Hepatocyte (in vitro differentiated cells): ENCODE measurements at regions not wholly inside any gene's neighbourhood (a gene's known extent, or its start where the extent isn't known, plus 50 kb on each side); places are given as distances from the start of the nearest gene placed in this dataset.

ENCODE experiments used
- DNase-seq: peaks from one replicate; pipeline ENCODE4 v3.0.0-alpha.2; 2016; ENCODE audit warnings: low spot score
- H2AFZ ChIP-seq: fragments of 200-600 bp; sonication (generic); 2 replicates; pipeline ENCODE4 v1.6.0; 2016; ENCODE audit warnings: antibody characterized with exemption, mild to moderate bottlenecking
- H3K27ac ChIP-seq: fragments of 200-600 bp; sonication (generic); 2 replicates; pipeline ENCODE4 v1.5.1; 2016; ENCODE audit warnings: mild to moderate bottlenecking
- H3K27me3 ChIP-seq: fragments of 200-600 bp; sonication (generic); 2 replicates; pipeline ENCODE4 v1.6.1; 2016
- H3K36me3 ChIP-seq: fragments of 200-600 bp; sonication (generic); replicated peaks from 2 replicates; pipeline ENCODE4 v1.5.1; 2016; ENCODE audit warnings: low read depth; ENCODE audit not compliant: insufficient read depth
- H3K4me1 ChIP-seq: fragments of 200-600 bp; sonication (generic); 2 replicates; pipeline ENCODE4 v1.5.1; 2016; ENCODE audit warnings: mild to moderate bottlenecking, moderate library complexity; ENCODE audit not compliant: insufficient read depth
- H3K4me2 ChIP-seq: fragments of 200-600 bp; sonication (generic); 2 replicates; pipeline ENCODE4 v1.6.0; 2016
- H3K4me3 ChIP-seq: fragments of 200-600 bp; sonication (generic); 2 replicates; pipeline ENCODE4 v1.5.1; 2016; ENCODE audit warnings: mild to moderate bottlenecking
- H3K79me2 ChIP-seq: fragments of 200-600 bp; sonication (generic); 2 replicates; pipeline ENCODE4 v1.6.0; 2017; ENCODE audit warnings: mild to moderate bottlenecking
- H3K9me2 ChIP-seq: fragments of 200-600 bp; sonication (generic); replicated peaks from 2 replicates; pipeline ENCODE4 v1.6.0; 2017; ENCODE audit warnings: mild to moderate bottlenecking; ENCODE audit not compliant: insufficient read depth
- H3K9me3 ChIP-seq: fragments of 200-600 bp; sonication (generic); 2 replicates; pipeline ENCODE4 v1.5.1; 2016; ENCODE audit warnings: low read depth, mild to moderate bottlenecking
- H4K20me1 ChIP-seq: fragments of 200-600 bp; sonication (generic); 2 replicates; pipeline ENCODE4 v1.6.0; 2016; ENCODE audit warnings: mild to moderate bottlenecking; ENCODE audit not compliant: insufficient read depth, poor library complexity, severe bottlenecking
- CTCF ChIP-seq: fragments of 200-600 bp; sonication (generic); IDR thresholded peaks from 2 replicates; pipeline ENCODE4 v1.5.1; 2016; ENCODE audit warnings: antibody characterized with exemption, mild to moderate bottlenecking; ENCODE audit not compliant: poor library complexity
- EZH2 ChIP-seq: fragments of 200-600 bp; sonication (generic); IDR thresholded peaks from 2 replicates; pipeline ENCODE4 v1.6.1; 2016; ENCODE audit warnings: antibody characterized with exemption, mild to moderate bottlenecking, borderline replicate concordance
- EZH2phosphoT487 ChIP-seq: fragments of 200-600 bp; sonication (generic); IDR thresholded peaks from one replicate; pipeline ENCODE4 v1.6.1; 2018; ENCODE audit warnings: antibody characterized with exemption, mild to moderate bottlenecking, low read depth, moderate library complexity; ENCODE audit not compliant: unreplicated experiment, severe bottlenecking
- WGBS: methylation state at CpG from one replicate; pipeline ENCODE4 v1.1.6; 2016; ENCODE audit warnings: low lambda C conversion rate; ENCODE audit errors: missing lambda C conversion rate; 5-methylcytosine and 5-hydroxymethylcytosine counted together

GRCh38 chr6:143594647-143595046 lies 83.1 kb upstream of the PHACTR2 start:
- Histone ChIP-seq H3K4me3 (no peak overlapping the region), H3K9me2 (no peaks in the 10 kb centered on the region), H3K79me2 (no peaks in the 10 kb centered on the region), H3K4me2 (no peak overlapping the region), H3K4me1 (peaks cover 9% of the 10 kb centered on the region), H3K27me3 (no peaks in the 10 kb centered on the region), H4K20me1 (no peaks in the 10 kb centered on the region), H3K9me3 (no peaks in the 10 kb centered on the region), H2AFZ (no peak overlapping the region), H3K36me3 (no peaks in the 10 kb centered on the region), H3K27ac (peak overlapping the region; percentile 11)
- peak; percentile 19 for DNase-seq
- TF ChIP-seq EZH2phosphoT487, result no peak
- no peak for TF ChIP-seq CTCF
- no peak for TF ChIP-seq EZH2
- WGBS, result 78% methylated on average over 4 of the region's 4 CpGs

- TF ChIP-seq CTCF, result no peak
- no peak for TF ChIP-seq EZH2phosphoT487
- TF ChIP-seq EZH2, result no peak
- peaks cover 9% of the 10 kb centered on the region for H3K4me1 ChIP-seq
- H3K4me2 ChIP-seq, result no peak overlapping the region
- WGBS, result 80% methylated on average over 6 of the region's 6 CpGs
- H3K79me2 ChIP-seq, result no peaks in the 10 kb centered on the region
- H3K9me3 ChIP-seq, result no peaks in the 10 kb centered on the region
- H3K27ac ChIP-seq, result no peak overlapping the region
- no peaks in the 10 kb centered on the region for H3K27me3 ChIP-seq
- H3K36me3 ChIP-seq, result no peaks in the 10 kb centered on the region
- H3K9me2 ChIP-seq, result no peaks in the 10 kb centered on the region
- DNase-seq, result peak; percentile 19
- H2AFZ ChIP-seq, result no peak overlapping the region
- no peak overlapping the region for H3K4me3 ChIP-seq
- H4K20me1 ChIP-seq, result no peaks in the 10 kb centered on the region
These were observed 80.8 kb upstream of the FUCA2 start for GRCh38 chr6:143592335-143592734.

GRCh38 chr6:143591441-143591840 lies 79.9 kb upstream of the FUCA2 start:
- Histone ChIP-seq H2AFZ (no peak overlapping the region), H3K36me3 (no peaks in the 10 kb centered on the region), H4K20me1 (no peaks in the 10 kb centered on the region), H3K4me3 (no peak overlapping the region), H3K79me2 (no peaks in the 10 kb centered on the region), H3K9me2 (no peaks in the 10 kb centered on the region), H3K4me1 (peaks cover 9% of the 10 kb centered on the region), H3K4me2 (no peak overlapping the region), H3K27ac (no peak overlapping the region), H3K27me3 (no peaks in the 10 kb centered on the region), H3K9me3 (no peaks in the 10 kb centered on the region)
- WGBS, result 97% methylated on average over 4 of the region's 4 CpGs
- no peak for TF ChIP-seq CTCF
- TF ChIP-seq EZH2, result no peak
- TF ChIP-seq EZH2phosphoT487, result no peak
- no peak for DNase-seq

- H3K36me3 ChIP-seq, result no peaks in the 10 kb centered on the region
- H3K9me2 ChIP-seq, result no peaks in the 10 kb centered on the region
- no peak overlapping the region for H3K4me2 ChIP-seq
- H2AFZ ChIP-seq, result no peak overlapping the region
- H4K20me1 ChIP-seq, result no peaks in the 10 kb centered on the region
- WGBS, result 89% methylated on average over 4 of the region's 4 CpGs
- H3K27me3 ChIP-seq, result no peaks in the 10 kb centered on the region
- peaks cover 6% of the 10 kb centered on the region for H3K4me1 ChIP-seq
- H3K27ac ChIP-seq, result no peak overlapping the region
- no peaks in the 10 kb centered on the region for H3K9me3 ChIP-seq
- H3K79me2 ChIP-seq, result no peaks in the 10 kb centered on the region
- H3K4me3 ChIP-seq, result no peak overlapping the region
- TF ChIP-seq CTCF (no peak), EZH2 (no peak), EZH2phosphoT487 (no peak)
- no peak for DNase-seq
These were observed 77.6 kb upstream of the FUCA2 start for GRCh38 chr6:143589162-143589561.
